PC-3 (cell line): ENCODE measurements at regions not wholly inside any gene's neighbourhood (a gene's known extent, or its start where the extent isn't known, plus 50 kb on each side); places are given as distances from the start of the nearest gene placed in this dataset.

Experiments used
- CTCF ChIP-seq: fragments of 300-600 bp; sonication (generic); conservative IDR thresholded peaks from 2 replicates; pipeline ENCODE4 v1.5.1; 2017; ENCODE audit warnings: antibody characterized with exemption, low read depth, mild to moderate bottlenecking, low read length
- EZH2phosphoT487 ChIP-seq: fragments of 300-600 bp; sonication (generic); IDR thresholded peaks from 2 replicates; pipeline ENCODE4 v1.6.1; 2018; ENCODE audit warnings: mild to moderate bottlenecking, antibody characterized with exemption, low read length, borderline replicate concordance

DNA sequence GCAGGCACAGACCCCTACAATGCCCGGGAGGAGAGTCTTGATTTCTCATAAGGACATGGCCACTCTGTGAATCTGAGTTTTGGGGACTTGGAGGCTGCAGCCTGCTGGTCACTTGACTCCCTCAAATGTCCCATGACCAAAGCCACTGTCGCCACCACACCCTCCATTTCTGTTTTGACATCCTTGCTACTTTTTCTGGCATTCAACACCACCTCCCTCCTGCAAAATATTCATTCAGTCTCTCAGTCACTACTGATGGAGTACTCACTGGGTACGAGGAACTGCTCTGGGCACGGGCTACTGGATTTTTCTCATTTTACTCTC is 208.6 kb upstream of the HAAO start:
- TF ChIP-seq CTCF (no peak), EZH2phosphoT487 (no peak)
